ENCODE measurements at regions not wholly inside any gene's neighbourhood (a gene's known extent, or its start where the extent isn't known, plus 50 kb on each side); places are given as distances from the start of the nearest gene placed in this dataset.
A peak's percentile ranks its signal among the peaks of the same experiment; 100 is the strongest.

GRCh38 chr12:67161322-67161918 lies 107.7 kb upstream of the CAND1 start:
- TF ChIP-seq CTCF (IDR thresholded peaks at IDR 0.05): peak in 1 of 3 donors; percentile 42
- TF ChIP-seq POLR2A (IDR thresholded peaks at IDR 0.05): no peak

Data from breast epithelium (tissue), 3 donors.